Epidermal melanocyte (primary cell): ENCODE measurements at regions not wholly inside any gene's neighbourhood (a gene's known extent, or its start where the extent isn't known, plus 50 kb on each side); places are given as distances from the start of the nearest gene placed in this dataset.

Experiments
- DNase-seq: peaks from one replicate; pipeline ENCODE4 v3.0.0; 2011; ENCODE audit warnings: low spot score; ENCODE audit not compliant: insufficient read length

- DNase-seq = no peak
Observed at GRCh38 chr2:240208631-240209211, 68.3 kb upstream of the OTOS start.

GRCh38 chr2:240209493-240209892, 69.0 kb upstream of the OTOS start:
- DNase-seq = no peak

- DNase-seq = no peak
Observed at GRCh38 chr2:240210198-240210965, 69.9 kb upstream of the OTOS start.

- no peak for DNase-seq
Observed at GRCh38 chr2:240211096-240211495, 70.6 kb upstream of the OTOS start.

GRCh38 chr2:240211598-240212424, 71.4 kb upstream of the OTOS start:
- no peak for DNase-seq

GRCh38 chr2:240212425-240213225, 72.2 kb upstream of the OTOS start:
- no peak for DNase-seq

- no peak for DNase-seq
Observed at GRCh38 chr2:240213226-240213475, 72.7 kb upstream of the OTOS start.

- DNase-seq = no peak
Observed at GRCh38 chr2:240213476-240214421, 73.3 kb upstream of the OTOS start.

- no peak for DNase-seq
Observed at GRCh38 chr2:240214790-240215675, 74.6 kb upstream of the OTOS start.

GRCh38 chr2:240215676-240216051, 75.2 kb upstream of the OTOS start:
- DNase-seq = no peak

- no peak for DNase-seq
Observed at GRCh38 chr2:240216167-240216566, 75.7 kb upstream of the OTOS start.

- no peak for DNase-seq
Observed at GRCh38 chr2:240217431-240218301, 77.2 kb upstream of the OTOS start.

GRCh38 chr2:240219208-240219890, 78.9 kb upstream of the OTOS start:
- no peak for DNase-seq

GRCh38 chr2:240220371-240220770, 79.9 kb upstream of the OTOS start:
- DNase-seq = no peak

GRCh38 chr2:240223631-240224030, 83.2 kb upstream of the OTOS start:
- DNase-seq = no peak

GRCh38 chr2:240224676-240225075, 84.2 kb upstream of the OTOS start:
- no peak for DNase-seq

GRCh38 chr2:240225131-240225530, 84.7 kb upstream of the OTOS start:
- no peak for DNase-seq
